ENCODE measurements at regions not wholly inside any gene's neighbourhood (a gene's known extent, or its start where the extent isn't known, plus 50 kb on each side); places are given as distances from the start of the nearest gene placed in this dataset.

DNA sequence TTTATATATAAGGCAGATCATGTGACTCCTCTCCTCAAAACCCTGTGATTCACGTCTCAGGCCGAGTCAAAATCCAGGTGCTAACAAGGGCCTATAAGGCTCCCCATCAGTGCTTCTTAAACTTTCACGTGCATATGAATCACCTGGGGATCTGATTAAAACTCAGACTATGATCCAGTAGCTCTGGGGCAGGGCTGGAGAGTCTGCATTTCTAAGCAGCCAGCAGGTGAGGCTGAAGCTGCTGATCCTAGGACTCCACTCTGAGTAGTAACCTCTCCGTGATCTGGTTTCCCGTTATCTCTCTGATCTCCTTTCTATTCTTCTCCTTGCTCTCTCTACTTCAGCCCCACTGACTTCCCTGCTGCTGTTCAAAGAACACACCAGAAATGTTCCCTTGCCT is 252.4 kb upstream of the RPS6KA3 start:
- DNase-seq (ENCODE audit: low read depth) = no peak
- H3K4me3 ChIP-seq (ENCODE audit: low read depth, low read length) = no peak overlapping the region
- TF ChIP-seq, protein P1, sequence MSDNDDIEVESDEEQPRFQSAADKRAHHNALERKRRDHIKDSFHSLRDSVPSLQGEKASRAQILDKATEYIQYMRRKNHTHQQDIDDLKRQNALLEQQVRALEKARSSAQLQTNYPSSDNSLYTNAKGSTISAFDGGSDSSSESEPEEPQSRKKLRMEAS (IDR thresholded peaks at IDR 0.05; ENCODE audit: low read depth, low read length) = no peak
- no peak for TF ChIP-seq MYC (IDR thresholded peaks at IDR 0.05; ENCODE audit: low read depth, low read length)
- TF ChIP-seq, protein P2, sequence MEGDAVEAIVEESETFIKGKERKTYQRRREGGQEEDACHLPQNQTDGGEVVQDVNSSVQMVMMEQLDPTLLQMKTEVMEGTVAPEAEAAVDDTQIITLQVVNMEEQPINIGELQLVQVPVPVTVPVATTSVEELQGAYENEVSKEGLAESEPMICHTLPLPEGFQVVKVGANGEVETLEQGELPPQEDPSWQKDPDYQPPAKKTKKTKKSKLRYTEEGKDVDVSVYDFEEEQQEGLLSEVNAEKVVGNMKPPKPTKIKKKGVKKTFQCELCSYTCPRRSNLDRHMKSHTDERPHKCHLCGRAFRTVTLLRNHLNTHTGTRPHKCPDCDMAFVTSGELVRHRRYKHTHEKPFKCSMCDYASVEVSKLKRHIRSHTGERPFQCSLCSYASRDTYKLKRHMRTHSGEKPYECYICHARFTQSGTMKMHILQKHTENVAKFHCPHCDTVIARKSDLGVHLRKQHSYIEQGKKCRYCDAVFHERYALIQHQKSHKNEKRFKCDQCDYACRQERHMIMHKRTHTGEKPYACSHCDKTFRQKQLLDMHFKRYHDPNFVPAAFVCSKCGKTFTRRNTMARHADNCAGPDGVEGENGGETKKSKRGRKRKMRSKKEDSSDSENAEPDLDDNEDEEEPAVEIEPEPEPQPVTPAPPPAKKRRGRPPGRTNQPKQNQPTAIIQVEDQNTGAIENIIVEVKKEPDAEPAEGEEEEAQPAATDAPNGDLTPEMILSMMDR (IDR thresholded peaks at IDR 0.05; ENCODE audit: low read depth, low read length) = no peak
- TF ChIP-seq POLR2A (IDR thresholded peaks at IDR 0.05; ENCODE audit: extremely low read depth, insufficient read length) = no peak

DNA sequence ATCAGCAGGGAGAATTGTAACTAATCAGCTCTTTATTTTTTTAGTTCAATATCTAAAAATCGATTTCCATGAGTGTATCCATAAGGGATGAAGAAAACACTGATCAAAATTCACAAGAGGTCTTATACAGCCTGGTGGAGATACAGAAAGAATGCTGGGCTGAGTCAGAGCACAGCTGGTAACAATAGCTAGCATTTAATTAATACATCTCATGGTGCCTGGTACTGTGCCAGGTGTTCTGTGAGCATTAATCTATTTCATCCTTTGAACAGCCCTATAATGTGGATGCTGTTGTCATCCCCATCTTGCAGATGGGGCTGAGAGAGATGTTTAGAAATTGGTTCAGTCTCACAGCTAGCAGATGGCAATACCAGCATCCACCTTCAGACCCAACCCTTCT is 250.9 kb upstream of the RPS6KA3 start:
- TF ChIP-seq, protein P2 (IDR thresholded peaks at IDR 0.05; ENCODE audit: low read depth, low read length) = no peak
- TF ChIP-seq MYC (IDR thresholded peaks at IDR 0.05; ENCODE audit: low read depth, low read length) (no peak), POLR2A (IDR thresholded peaks at IDR 0.05; ENCODE audit: extremely low read depth, insufficient read length) (no peak)
- TF ChIP-seq, protein P1 (IDR thresholded peaks at IDR 0.05; ENCODE audit: low read depth, low read length) = no peak
- DNase-seq (ENCODE audit: low read depth) = no peak
- H3K4me3 ChIP-seq (ENCODE audit: low read depth, low read length) = no peak overlapping the region

DNA sequence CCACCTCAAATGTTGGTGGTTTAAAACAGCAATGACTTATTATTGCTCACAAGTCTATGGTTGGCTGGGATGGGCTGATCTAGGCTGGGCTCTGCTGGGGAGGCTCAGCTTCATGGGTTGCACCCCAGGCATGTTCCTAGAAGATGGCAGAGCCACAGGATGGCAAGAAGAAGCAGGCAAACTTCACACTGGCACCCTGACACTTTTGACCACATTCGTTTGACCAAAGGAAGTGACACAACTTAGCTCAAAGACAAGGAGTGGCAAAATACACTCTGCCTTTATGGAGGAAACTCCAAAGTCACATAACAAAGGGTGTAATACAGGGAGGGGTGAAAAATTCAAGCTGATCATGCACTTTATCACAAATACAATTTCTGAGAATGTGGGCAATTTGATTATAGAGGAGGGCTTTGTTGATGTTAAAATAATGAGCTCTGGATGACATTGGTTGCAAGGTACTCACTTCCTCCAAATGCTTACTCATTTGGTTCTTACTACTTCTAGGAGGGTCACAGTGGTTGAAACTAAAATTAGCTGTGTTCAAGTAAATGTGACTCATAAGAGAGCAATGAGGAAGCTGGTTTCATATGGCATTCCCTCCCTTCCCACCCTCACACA is 249.2 kb upstream of the RPS6KA3 start:
- peak overlapping the region; percentile 9 for H3K4me3 ChIP-seq (ENCODE audit: low read depth, low read length)
- peak; percentile 88 for DNase-seq (ENCODE audit: low read depth)
- TF ChIP-seq, protein P2 (IDR thresholded peaks at IDR 0.05; ENCODE audit: low read depth, low read length) = no peak
- no peak for TF ChIP-seq POLR2A (IDR thresholded peaks at IDR 0.05; ENCODE audit: extremely low read depth, insufficient read length)
- 0 out of 2 replicates have a peak, but pooled peaks have one; percentile 27 for TF ChIP-seq MYC (IDR thresholded peaks at IDR 0.05; ENCODE audit: low read depth, low read length)
- TF ChIP-seq, protein P1 (IDR thresholded peaks at IDR 0.05; ENCODE audit: low read depth, low read length) = peak; percentile 24; the same call in 1 of the 2 replicates

DNA sequence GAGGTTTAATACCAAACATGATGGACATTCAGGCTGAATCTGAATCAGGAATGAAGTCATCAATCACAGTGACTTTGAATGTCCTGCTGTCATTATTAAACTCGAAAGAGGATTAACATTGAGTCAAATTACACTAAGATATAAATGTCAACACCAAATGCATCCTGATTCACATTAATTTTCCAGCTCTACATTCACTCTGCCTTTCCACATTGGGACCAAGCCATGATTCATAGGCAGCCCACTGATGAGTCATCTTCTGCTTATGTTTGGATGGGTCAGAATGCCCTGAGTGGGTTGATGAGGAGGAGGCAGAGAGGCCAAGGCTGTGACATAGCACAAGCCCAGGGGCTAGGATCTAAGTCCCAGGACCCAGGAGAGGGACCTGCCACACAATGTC is 247.6 kb upstream of the RPS6KA3 start:
- H3K4me3 ChIP-seq (ENCODE audit: low read depth, low read length) = no peak overlapping the region
- DNase-seq (ENCODE audit: low read depth) = peak; percentile 46
- TF ChIP-seq, protein P1 (IDR thresholded peaks at IDR 0.05; ENCODE audit: low read depth, low read length) = no peak
- TF ChIP-seq, protein P2 (IDR thresholded peaks at IDR 0.05; ENCODE audit: low read depth, low read length) = no peak
- TF ChIP-seq POLR2A (IDR thresholded peaks at IDR 0.05; ENCODE audit: extremely low read depth, insufficient read length) (no peak), MYC (IDR thresholded peaks at IDR 0.05; ENCODE audit: low read depth, low read length) (no peak)

DNA sequence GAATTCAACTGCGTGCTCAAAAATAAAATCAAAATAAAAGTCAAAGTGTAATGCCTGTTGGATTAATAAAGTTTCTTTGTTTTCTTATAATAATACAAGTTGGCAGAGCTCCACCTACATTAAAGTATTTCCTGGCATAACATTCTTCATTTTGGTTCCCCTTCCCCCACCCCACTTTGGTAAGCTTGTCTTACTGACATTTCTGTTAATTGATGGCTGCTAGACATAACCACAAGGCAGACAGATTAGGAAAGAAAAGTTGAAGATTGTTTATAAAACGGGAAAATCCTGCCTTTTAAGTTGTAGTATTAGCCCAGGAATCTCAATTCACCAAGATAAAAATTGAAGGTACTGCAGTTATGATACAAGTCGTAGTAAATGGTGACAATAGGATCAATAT is 246.5 kb upstream of the RPS6KA3 start:
- H3K4me3 ChIP-seq (ENCODE audit: low read depth, low read length) = no peak overlapping the region
- DNase-seq (ENCODE audit: low read depth) = no peak
- TF ChIP-seq, protein P2 (IDR thresholded peaks at IDR 0.05; ENCODE audit: low read depth, low read length) = no peak
- TF ChIP-seq POLR2A (IDR thresholded peaks at IDR 0.05; ENCODE audit: extremely low read depth, insufficient read length) (no peak), MYC (IDR thresholded peaks at IDR 0.05; ENCODE audit: low read depth, low read length) (no peak)
- TF ChIP-seq, protein P1 (IDR thresholded peaks at IDR 0.05; ENCODE audit: low read depth, low read length) = no peak

Data from NB4 (cell line).